HepG2 (cell line): ENCODE measurements at regions not wholly inside any gene's neighbourhood (a gene's known extent, or its start where the extent isn't known, plus 50 kb on each side); places are given as distances from the start of the nearest gene placed in this dataset.

ENCODE experiments used
- ATAC-seq: fragments of 200-7000 bp; cut with Tn5 transposase; 3 replicates; pipeline ENCODE4 v1.9.1; 2020; ENCODE audit warnings: mild to moderate bottlenecking, moderate library complexity
- BruUV-seq: library from RNA; stranded (reverse); fragments of 400-500 nt; replicated peaks from 2 replicates; lab custom pipeline; 2021; lab: Mats Ljungman, UMichigan
- CTCF ChIA-PET: fragments of 300-600 bp; formaldehyde crosslinking; extraction: SDS; loops from one replicate; lab custom pipeline; 2021; ENCODE audit warnings: low total read pairs, inconsistent platforms, low intra/inter-chr PET ratio; lab: Yijun Ruan, JAX
- POLR2A ChIA-PET: fragments of 350-600 bp; sonication (Branson Sonifier 250); formaldehyde crosslinking; loops from one replicate; lab custom pipeline; 2020; ENCODE audit warnings: antibody characterized with exemption, inconsistent platforms; lab: Yijun Ruan, JAX
- DNase-seq: peaks from one replicate; pipeline ENCODE4 v3.0.0-alpha.2; 2015; ENCODE audit warnings: low spot score
- FAIRE-seq: peaks from 3 replicates; lab custom pipeline; 2011; peaks lifted over from hg19 to GRCh38; lab: Jason Lieb, UNC
- H2AFZ ChIP-seq: one replicate; pipeline ENCODE4 v1.6.1; 2011; ENCODE audit warnings: low read length, inconsistent platforms
- H3K27ac ChIP-seq: fragments of 300-600 bp; 3 replicates; pipeline ENCODE4 v1.8.0; 2011; ENCODE audit warnings: mixed run types, mild to moderate bottlenecking, mixed read lengths, low read length, inconsistent platforms; ENCODE audit not compliant: insufficient read depth; ENCODE audit errors: extremely low read length
- H3K27me3 ChIP-seq, 2 experiments: fragments of 200-600 bp in 1 of 2; 2 replicates in 1 of 2; 3 replicates in 1 of 2; pipeline versions ENCODE4 v1.6.0 to v1.8.0; 2011; ENCODE audit warnings: low read length in 2 of 2, mild to moderate bottlenecking in 2 of 2, moderate library complexity in 2 of 2, inconsistent platforms in 1 of 2; ENCODE audit not compliant: insufficient read depth in 2 of 2, control insufficient read depth in 1 of 2
- H3K36me3 ChIP-seq, 2 experiments: fragments of 200-600 bp in 1 of 2; replicated peaks in 1 of 2; 2 replicates in 1 of 2; 3 replicates in 1 of 2; pipeline versions ENCODE4 v1.5.1 to v1.8.0; 2011; ENCODE audit warnings: low read length in 2 of 2, inconsistent platforms in 1 of 2; ENCODE audit not compliant: insufficient read depth in 2 of 2, control insufficient read depth in 1 of 2
- H3K4me1 ChIP-seq: 2 replicates; pipeline ENCODE4 v1.5.1; 2012; ENCODE audit warnings: low read length, inconsistent platforms; ENCODE audit not compliant: insufficient read depth
- H3K4me2 ChIP-seq: 2 replicates; pipeline ENCODE4 v1.6.0; 2011; ENCODE audit warnings: low read depth, low read length, inconsistent platforms
- H3K4me3 ChIP-seq, 3 experiments: fragments of 200-600 bp in 1 of 3; sonication (generic), shearing (Covaris generic) in 1 of 3; replicated peaks in 1 of 3; 2 replicates each; pipeline ENCODE4 v1.5.1; 2011 to 2016; ENCODE audit warnings: low read length in 3 of 3, inconsistent platforms in 2 of 3, low read depth in 2 of 3, mild to moderate bottlenecking in 2 of 3, control low read depth in 1 of 3, mixed read lengths in 1 of 3; ENCODE audit not compliant: insufficient read depth in 1 of 3
- H3K79me2 ChIP-seq: one replicate; pipeline ENCODE4 v1.6.1; 2011; ENCODE audit warnings: low read length, inconsistent platforms; ENCODE audit not compliant: insufficient read depth
- H3K9ac ChIP-seq: 2 replicates; pipeline ENCODE4 v1.6.0; 2011; ENCODE audit warnings: mild to moderate bottlenecking, low read depth, low read length, inconsistent platforms; ENCODE audit not compliant: insufficient read depth
- H3K9me3 ChIP-seq: 2 replicates; pipeline ENCODE4 v1.5.1; 2012; ENCODE audit warnings: mild to moderate bottlenecking, low read length
- H4K20me1 ChIP-seq: 2 replicates; pipeline ENCODE4 v1.6.0; 2011; ENCODE audit warnings: inconsistent platforms, mild to moderate bottlenecking, low read length, moderate library complexity; ENCODE audit not compliant: insufficient read depth
- AKAP8 ChIP-seq: sonication (generic); formaldehyde crosslinking; IDR thresholded peaks from 2 replicates; pipeline ENCODE4 v1.5.1; 2020; ENCODE audit warnings: mild to moderate bottlenecking, missing genetic modification reagents
- CTCF ChIP-seq: sonication (generic); formaldehyde crosslinking; IDR thresholded peaks from 2 replicates; pipeline ENCODE4 v1.5.0; 2020; ENCODE audit warnings: mild to moderate bottlenecking, missing genetic modification reagents, moderate library complexity
- ELF1 ChIP-seq: sonication (generic); formaldehyde crosslinking; IDR thresholded peaks from 2 replicates; pipeline ENCODE4 v1.4.0; 2020; ENCODE audit warnings: missing genetic modification reagents
- GMEB2 ChIP-seq: IDR thresholded peaks from 2 replicates; pipeline ENCODE4 v1.6.1; 2016; ENCODE audit warnings: missing biosample characterization, missing genetic modification reagents, low read depth
- IRX3 ChIP-seq: sonication (generic); formaldehyde crosslinking; IDR thresholded peaks from 2 replicates; pipeline ENCODE4 v1.8.1; 2023; ENCODE audit warnings: mild to moderate bottlenecking, low read depth, missing genetic modification reagents, borderline replicate concordance
- MIXL1 ChIP-seq: IDR thresholded peaks from 2 replicates; pipeline ENCODE4 v1.6.1; 2016
- RAD21 ChIP-seq: fragments of 450-650 bp; formaldehyde crosslinking; IDR thresholded peaks from 2 replicates; pipeline ENCODE4 v1.5.0; 2020; ENCODE audit warnings: mild to moderate bottlenecking
- SMC3 ChIP-seq: IDR thresholded peaks from 2 replicates; pipeline ENCODE4 v1.6.1; 2011; ENCODE audit warnings: low read length, improper control_type of control experiment
- SRSF1 ChIP-seq: fragments of 200-400 bp; formaldehyde crosslinking; optimal IDR thresholded peaks from 2 replicates; pipeline ENCODE3; 2017; ENCODE audit warnings: mild to moderate bottlenecking, low read depth, low read length, moderate library complexity
- STAG1 ChIP-seq: sonication (generic); formaldehyde crosslinking; IDR thresholded peaks from 2 replicates; pipeline ENCODE4 v1.4.0; 2020; ENCODE audit warnings: missing genetic modification reagents
- ZNF441 ChIP-seq: sonication (generic); formaldehyde crosslinking; IDR thresholded peaks from 2 replicates; pipeline ENCODE4 v1.7.0; 2021; ENCODE audit warnings: missing genetic modification reagents, borderline replicate concordance
- ZNF7 ChIP-seq: IDR thresholded peaks from 2 replicates; pipeline ENCODE4 v1.6.1; 2016; ENCODE audit warnings: missing biosample characterization, missing genetic modification reagents
- ZNF737 ChIP-seq: sonication (generic); formaldehyde crosslinking; IDR thresholded peaks from 2 replicates; pipeline ENCODE4 v1.5.0; 2020; ENCODE audit warnings: missing genetic modification reagents, mild to moderate bottlenecking, borderline replicate concordance
- WGBS: methylation state at CpG from one replicate; pipeline ENCODE4 v1.1.6; 2017; ENCODE audit warnings: low lambda C conversion rate; 5-methylcytosine and 5-hydroxymethylcytosine counted together
- in situ Hi-C: cut with HindIII; loops from 2 replicates; pipeline ENCODE4 v1.10.0; 2017; ENCODE audit warnings: low pct_unique_long_range_greater_than_20kb; ENCODE audit not compliant: extremely low pct_ligation_motif_present
- intact Hi-C: fragments of 100-400 bp; cut with micrococcal nuclease; formaldehyde crosslinking; loops from one replicate; pipeline ENCODE4 v1.10.0; 2022; ENCODE audit not compliant: unreplicated experiment
- TF ChIP-seq, protein P1 (sequence below): sonication (generic); formaldehyde crosslinking; IDR thresholded peaks from 2 replicates; pipeline ENCODE4 v1.4.0; 2020; ENCODE audit warnings: missing genetic modification reagents
- TF ChIP-seq, protein P2 (sequence below): sonication (generic); formaldehyde crosslinking; IDR thresholded peaks from 2 replicates; pipeline ENCODE4 v1.9.0; 2022; ENCODE audit warnings: missing genetic modification reagents, mild to moderate bottlenecking, borderline replicate concordance

DNA sequence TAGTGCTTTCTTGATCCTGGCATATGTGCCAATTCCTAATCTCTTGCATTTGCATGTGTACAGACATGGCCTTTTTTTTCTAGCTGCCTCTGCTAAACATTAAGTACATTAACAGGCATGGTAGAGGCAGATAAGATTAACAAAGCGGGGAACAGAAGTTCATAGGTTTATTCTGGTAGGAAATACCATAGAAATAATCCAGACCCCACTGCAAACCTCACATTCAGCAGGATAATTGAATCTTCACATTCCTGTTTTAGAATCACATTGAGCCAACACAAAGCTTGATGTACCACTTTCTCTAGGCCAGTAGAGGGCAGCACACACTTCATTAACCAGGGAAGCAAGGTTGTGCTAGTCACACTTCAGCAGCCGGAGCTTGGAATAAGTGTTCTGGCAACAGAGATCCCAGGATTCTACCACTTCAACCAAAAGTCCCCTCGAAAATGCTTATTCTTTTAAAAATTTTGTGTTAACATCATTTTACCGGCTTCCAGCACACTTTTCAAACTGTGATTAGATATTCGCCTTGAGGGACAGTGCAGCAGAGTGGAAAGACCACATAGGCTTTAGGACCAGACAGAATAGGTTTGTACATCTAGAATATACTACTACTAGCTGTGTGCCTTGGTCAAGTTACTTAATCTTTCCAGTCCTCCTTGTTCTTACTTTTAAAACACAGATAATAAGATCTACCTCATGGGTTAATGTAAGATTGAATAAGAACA, 420.2 kb upstream of the CHST9 start:
- no peak overlapping the region for H3K4me3 ChIP-seq
- H2AFZ ChIP-seq = no peak overlapping the region
- H3K9ac ChIP-seq = no peak overlapping the region
- ChIA-PET POLR2A (no interaction called here), CTCF (interaction anchor here (0.9 kb wide), 1 partner anchor 584 kb away, joined by 3 read pairs; no protein-coding TSS in a partner anchor)
- no peaks in the 10 kb centered on the region for H4K20me1 ChIP-seq
- DNase-seq (peak; percentile 53), FAIRE-seq (peak; percentile 76), ATAC-seq (peak; percentile 92)
- H3K36me3 ChIP-seq = no peaks in the 10 kb centered on the region
- no peaks in the 10 kb centered on the region for H3K9me3 ChIP-seq
- no peaks in the 10 kb centered on the region for H3K79me2 ChIP-seq
- no peak overlapping the region for H3K27ac ChIP-seq
- H3K27me3 ChIP-seq = no peaks in the 10 kb centered on the region
- intact Hi-C loops (loop anchor here (1.0 to 2.0 kb wide), 2 partner anchors 145 to 584 kb away; no protein-coding TSS in a partner anchor), in situ Hi-C loops (loop anchor here (10.0 to 25.0 kb wide), 2 partner anchors 582 to 790 kb away; partner anchors contain the start of gene CDH2)
- no TSS peak for BruUV-seq
- TF ChIP-seq SRSF1 (no peak), RAD21 (0 out of 2 replicates have a peak, but pooled peaks have one; percentile 21), ZNF7 (CRISPR knock-in tag) (no peak), CTCF (peak; percentile 85), IRX3 (CRISPR knock-in tag) (no peak), ELF1 (CRISPR knock-in tag) (no peak), AKAP8 (CRISPR knock-in tag) (no peak), GMEB2 (CRISPR knock-in tag) (no peak), MIXL1 (peak; percentile 40; the same call in 1 of the 2 replicates), STAG1 (CRISPR knock-in tag) (peak; percentile 79), ZNF441 (no peak), ZNF737 (CRISPR knock-in tag) (no peak), SMC3 (peak; percentile 52; the same call in 1 of the 2 replicates)
- TF ChIP-seq, protein P1, sequence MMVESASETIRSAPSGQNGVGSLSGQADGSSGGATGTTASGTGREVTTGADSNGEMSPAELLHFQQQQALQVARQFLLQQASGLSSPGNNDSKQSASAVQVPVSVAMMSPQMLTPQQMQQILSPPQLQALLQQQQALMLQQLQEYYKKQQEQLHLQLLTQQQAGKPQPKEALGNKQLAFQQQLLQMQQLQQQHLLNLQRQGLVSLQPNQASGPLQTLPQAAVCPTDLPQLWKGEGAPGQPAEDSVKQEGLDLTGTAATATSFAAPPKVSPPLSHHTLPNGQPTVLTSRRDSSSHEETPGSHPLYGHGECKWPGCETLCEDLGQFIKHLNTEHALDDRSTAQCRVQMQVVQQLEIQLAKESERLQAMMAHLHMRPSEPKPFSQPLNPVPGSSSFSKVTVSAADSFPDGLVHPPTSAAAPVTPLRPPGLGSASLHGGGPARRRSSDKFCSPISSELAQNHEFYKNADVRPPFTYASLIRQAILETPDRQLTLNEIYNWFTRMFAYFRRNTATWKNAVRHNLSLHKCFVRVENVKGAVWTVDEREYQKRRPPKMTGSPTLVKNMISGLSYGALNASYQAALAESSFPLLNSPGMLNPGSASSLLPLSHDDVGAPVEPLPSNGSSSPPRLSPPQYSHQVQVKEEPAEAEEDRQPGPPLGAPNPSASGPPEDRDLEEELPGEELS = no peak
- TF ChIP-seq, protein P2, sequence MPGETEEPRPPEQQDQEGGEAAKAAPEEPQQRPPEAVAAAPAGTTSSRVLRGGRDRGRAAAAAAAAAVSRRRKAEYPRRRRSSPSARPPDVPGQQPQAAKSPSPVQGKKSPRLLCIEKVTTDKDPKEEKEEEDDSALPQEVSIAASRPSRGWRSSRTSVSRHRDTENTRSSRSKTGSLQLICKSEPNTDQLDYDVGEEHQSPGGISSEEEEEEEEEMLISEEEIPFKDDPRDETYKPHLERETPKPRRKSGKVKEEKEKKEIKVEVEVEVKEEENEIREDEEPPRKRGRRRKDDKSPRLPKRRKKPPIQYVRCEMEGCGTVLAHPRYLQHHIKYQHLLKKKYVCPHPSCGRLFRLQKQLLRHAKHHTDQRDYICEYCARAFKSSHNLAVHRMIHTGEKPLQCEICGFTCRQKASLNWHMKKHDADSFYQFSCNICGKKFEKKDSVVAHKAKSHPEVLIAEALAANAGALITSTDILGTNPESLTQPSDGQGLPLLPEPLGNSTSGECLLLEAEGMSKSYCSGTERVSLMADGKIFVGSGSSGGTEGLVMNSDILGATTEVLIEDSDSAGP (CRISPR knock-in tag) = no peak
- H3K4me2 ChIP-seq = no peak overlapping the region
- H3K4me1 ChIP-seq = no peaks in the 10 kb centered on the region
- 21% methylated on average over 5 of the region's 5 CpGs for WGBS
